ENCODE measurements at regions not wholly inside any gene's neighbourhood (a gene's known extent, or its start where the extent isn't known, plus 50 kb on each side); places are given as distances from the start of the nearest gene placed in this dataset.
A peak's percentile ranks its signal among the peaks of the same experiment; 100 is the strongest.

DNA sequence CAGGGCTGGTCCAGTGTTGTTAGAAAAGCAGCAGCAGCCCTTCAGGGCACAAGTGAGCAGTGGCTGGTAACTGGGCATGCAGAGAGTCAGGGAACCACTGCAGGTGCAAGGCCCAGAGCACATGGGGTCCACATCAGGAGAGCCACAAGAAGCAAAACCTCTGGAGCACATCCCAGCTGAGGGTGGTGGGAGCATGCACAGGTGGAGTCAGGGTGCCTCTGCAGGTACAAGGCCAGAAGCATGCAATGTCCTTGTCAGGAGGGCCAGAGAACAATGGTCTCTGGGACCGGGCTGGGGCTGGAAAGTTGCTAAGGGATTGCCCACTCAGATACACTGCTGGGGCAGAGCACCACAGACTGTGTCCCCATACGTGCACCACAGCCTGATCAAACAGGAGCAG lies 226.1 kb upstream of the UBE2E2 start:
- no peak for DNase-seq

DNA sequence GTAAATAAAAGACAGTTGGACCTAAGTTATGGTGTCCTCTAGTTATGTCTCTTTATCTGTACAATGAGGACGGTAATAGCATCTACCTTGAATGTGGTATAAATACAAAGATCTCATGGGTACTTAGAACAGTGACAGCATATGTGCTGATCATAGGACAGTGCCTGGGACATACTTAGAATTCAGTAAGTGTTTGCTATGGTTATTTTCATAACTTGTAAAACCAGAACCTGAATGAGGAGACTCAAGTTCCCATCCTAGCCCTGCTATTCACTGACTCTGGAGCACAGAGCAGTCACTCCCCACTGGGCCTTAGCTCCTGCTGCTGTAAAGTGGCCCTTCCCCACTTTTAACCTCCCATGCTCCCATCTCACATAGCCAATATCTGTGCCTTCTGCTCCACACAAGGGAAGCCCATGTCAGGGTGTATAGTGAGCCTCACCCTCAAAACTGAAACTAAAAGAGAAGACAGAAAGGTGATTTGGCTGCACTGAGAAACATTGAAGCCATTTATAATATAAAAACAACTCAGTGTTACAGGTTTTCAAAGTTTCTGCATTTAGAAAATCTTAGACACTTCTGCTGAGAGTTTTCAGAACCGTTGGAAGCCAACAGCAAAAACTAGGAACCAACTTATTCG lies 225.4 kb upstream of the UBE2E2 start:
- DNase-seq: no peak

DNA sequence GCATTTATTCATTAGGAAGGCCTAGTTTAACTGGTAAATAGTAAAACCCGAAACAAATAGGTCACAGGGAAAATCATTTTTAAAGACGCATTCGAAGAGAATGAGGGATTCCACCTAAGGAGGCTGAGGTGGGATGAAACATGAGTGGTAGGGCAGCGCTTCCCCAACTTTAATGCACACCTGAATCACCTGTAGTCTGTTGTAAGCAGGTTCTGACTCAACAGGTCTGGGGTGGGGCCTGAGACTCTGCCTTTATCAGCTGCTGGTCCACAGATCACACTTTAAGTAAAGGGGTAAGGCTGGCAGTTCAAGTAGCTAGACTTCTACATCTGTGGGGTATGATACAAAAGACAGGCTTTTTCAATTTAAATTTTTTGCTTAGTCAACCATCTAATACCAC lies 223.5 kb upstream of the UBE2E2 start:
- DNase-seq: no peak

- DNase-seq: no peak
These were observed 222.8 kb upstream of the UBE2E2 start for GRCh38 chr3:22980346-22980745.

DNA sequence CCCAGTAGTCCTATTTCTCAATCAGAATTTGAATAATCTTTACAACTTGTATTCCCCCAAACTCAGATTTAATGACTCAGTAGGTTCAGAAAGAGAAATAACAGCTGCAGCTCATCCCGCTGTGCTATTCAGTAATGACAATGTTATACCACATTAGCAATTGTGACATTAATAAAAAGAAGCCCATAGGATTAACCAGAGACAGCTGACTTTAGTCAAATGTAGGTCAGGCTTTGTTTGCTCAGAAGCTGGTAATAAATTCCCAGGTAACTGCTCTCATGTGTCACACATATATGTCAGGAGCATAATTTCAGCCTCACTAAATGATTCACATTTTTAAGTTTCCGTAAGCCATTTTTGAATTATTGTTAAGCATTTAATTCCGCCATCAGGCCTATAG lies 222.0 kb upstream of the UBE2E2 start:
- DNase-seq: no peak

DNA sequence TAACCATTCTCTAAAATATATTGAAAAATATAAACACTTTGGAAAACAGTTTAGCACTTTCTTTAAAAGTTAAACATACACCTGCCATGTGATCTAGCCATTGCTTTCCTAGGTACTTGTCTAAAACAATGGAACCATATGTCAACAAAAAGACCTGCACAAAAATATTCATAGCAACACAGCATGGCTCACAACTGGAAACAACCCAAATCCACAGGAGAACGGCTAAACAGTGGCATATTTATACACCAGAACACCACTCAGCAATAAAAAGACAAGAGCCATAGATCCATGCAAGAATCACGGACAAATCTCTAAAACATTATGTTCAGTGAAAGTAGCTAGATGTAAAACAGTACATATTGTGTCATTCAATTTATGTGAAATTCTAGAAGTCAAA lies 221.3 kb upstream of the UBE2E2 start:
- DNase-seq: peak; percentile 37

DNA sequence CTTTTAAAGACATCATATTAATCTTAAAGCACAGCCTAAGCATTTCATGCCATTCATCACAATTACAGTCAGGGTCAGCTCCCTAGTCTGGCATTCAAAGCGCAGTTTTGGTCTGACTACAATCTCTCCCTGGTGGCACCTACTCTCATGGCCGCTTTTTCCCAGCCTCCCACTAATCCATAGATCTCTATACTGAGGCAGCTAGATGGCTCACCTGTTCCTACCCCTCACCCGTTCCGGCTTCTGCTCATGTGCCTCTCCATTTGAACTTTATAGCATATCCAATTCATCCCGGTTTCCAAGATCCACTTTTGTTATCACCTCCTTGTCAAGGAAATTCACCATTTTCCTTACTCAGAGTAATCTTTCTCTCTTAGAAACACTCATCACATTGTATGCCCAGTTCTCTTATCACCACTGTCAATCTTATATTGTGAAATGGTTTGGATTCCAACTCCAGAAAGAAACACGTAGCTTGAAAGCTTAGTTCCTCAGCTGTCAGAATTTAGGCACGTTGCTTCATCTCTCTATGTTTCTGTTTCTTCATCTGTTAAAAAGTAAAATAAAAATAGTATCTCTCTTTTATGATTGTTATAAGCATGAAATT lies 220.0 kb upstream of the UBE2E2 start:
- no peak for DNase-seq

- no peak for DNase-seq
These were observed 216.2 kb upstream of the UBE2E2 start for GRCh38 chr3:22986958-22987357.

- DNase-seq: peak; percentile 89
These were observed 214.6 kb upstream of the UBE2E2 start for GRCh38 chr3:22988566-22988965.

- DNase-seq: no peak
These were observed 213.4 kb upstream of the UBE2E2 start for GRCh38 chr3:22989716-22990115.

DNA sequence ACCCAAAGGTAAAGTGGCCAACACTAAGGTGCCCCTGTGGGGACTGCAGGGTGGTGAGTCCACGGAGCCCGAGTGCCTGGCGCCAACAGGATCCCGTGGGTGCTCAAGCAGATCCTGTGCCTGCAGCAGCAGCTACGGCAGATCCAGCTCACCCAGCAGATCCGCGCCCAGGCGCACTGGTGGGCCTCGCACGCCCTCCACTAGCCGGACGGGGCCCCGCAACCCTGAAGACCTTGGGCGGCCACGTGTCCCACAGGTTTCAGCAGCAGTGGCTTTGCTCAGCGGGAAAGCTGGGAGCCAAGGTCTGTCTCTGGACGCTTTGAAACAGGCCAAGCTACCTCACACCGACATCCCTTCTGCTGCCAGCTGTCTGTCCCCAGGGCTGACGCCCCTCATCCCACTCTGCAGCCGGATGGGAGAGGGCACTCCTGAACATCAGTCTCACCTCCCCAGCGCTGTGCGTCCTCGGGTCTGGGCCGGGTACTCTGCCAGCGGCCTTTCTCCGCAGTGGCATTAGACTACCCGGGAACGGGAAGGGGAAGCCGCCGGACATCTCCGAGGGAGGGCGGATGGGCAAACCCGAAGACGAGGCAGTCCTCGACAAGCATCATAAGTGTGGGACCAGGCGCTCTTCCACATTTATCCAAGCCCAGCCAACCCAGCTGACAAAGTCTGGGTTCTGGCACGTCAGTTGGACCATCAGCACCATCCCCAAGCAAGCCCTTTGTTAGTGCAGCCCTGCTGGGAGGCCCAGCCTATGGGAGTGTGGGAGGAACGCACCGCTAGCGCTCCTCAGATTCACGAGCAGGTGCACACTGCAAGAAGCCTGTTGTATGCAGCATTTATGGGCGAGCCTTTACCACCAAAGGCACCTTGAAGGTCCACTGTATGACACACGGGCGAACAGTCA lies 212.6 kb upstream of the UBE2E2 start:
- DNase-seq: no peak

DNA sequence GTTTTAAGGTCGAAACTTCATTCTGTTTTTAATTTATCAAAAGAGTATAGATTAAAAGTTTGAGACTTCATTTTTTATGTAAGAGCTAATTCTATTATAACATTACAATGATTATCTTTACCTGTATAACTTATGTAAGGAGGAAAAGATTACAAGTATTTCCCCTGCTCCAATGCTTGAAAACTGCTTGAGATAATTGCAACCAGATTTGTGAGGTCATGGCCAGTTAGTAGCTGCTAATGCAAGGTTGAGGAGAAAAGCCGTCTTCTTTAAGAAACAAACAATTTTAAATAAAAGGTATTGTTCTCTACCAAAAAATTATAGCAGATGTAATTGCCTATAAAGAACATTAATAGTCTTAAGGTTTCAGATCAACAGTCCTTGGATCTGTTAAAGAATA lies 208.3 kb upstream of the UBE2E2 start:
- DNase-seq: no peak

DNA sequence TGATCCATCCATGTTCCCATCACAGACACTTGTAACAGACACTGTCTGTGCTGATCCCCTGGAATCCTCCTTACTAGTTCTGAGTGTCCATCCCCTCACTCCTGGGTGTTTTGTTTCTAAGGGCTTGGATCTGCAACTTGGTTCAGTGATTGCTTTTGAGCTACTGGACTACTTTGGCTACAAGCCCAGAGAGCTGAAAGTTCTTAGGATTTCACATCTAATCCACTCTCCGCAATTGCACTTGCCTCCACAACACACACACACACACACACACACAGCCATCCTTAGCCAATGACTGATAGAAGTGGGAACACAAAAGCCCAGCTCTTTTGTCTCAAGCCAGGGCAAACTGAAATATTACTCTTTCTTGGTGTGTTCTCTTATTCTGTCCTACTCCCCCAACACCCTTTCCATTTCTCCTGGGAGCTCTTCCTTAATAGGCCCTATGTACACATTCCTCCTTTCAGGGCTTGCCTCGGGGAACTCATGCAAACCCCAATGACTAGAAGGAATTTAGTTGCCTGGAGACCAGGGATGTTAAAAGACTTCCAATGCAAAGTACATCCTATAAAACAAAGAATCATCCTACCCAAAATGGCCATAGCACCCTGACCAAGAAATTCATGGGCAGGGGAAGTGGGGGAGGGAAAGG lies 206.1 kb upstream of the UBE2E2 start:
- DNase-seq: no peak

GRCh38 chr3:23000371-23000770 lies 202.8 kb upstream of the UBE2E2 start:
- DNase-seq: no peak

DNA sequence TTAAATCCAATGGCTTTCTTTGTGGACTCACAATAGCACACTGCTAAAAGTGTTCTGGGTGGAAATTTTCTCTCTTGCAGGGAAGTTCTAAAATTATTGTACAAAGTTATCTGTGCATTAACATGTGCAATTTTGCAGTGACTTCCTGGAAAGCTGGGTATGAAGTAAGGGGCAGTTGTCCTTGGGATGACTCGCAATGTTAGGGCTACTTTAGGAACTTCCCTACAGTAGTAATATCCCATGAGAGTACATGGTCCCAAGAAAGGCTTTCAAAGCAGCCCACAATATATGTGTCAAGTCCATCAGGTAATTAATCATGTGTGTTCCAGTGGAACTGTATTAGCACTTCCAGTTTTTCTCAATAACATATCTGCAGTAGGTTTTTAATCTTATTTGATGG lies 201.0 kb upstream of the UBE2E2 start:
- DNase-seq: no peak

DNA sequence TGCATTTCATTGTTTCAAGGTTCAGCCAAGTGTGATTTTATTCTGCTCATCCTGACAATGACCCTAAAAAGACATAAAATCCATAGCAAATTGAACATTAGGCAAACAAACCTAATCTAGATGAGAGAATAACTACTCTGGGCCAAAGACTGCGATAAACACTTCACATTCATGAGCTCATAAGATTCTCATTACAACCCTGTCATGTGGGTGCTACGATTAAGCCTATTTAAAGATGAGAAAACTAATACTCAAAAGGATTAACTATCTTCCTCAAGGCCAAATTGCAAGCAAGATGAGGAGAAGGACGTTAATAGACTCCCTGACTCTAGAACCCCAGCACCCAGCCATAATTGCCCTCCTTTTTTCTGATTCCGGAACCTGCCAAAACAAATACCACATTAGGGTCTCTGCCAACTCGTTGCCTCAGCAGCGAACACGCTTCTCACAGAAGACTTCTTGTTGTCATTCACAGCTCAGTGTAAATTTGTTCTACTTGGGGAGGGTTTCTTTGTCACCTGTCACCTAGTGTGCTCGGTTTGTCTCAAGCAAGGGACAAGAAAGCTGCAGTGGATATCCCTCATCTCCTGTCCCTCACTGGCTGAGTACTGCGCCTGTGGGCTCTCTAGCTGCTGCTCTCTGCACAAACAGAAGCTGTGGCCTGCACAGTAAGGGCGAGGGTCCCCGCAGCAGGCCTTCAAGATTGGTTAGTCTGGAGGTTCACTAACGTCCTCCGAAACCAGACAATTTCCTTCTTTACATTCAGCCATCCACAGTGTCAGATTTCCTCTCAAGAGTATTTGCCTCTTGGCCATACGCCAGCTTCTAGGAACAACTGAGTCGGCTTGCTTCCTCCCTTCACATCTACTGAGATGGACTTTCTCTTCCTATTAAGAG lies 200.0 kb upstream of the UBE2E2 start:
- DNase-seq: peak; percentile 99

- DNase-seq: no peak
These were observed 199.4 kb upstream of the UBE2E2 start for GRCh38 chr3:23003733-23004046.

DNA sequence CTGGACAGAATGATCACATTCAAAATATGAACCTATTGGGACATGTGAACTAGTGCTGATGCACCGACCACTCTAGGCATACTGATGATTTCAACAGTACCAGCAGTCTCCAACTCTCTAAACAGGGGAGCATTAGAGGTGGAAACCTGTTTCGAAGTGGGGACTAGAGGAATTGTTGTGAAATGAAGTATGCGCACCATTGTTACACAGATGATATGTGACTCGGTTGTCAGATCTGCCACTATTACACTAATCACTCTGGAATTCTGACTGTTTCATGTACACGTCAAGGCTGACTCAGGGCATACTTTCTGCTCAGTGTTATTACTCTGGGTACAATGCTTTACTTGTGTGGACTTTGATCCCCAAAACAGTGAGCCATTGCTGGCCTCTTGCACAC lies 198.2 kb upstream of the UBE2E2 start:
- no peak for DNase-seq

GRCh38 chr3:23017801-23018200 lies 185.3 kb upstream of the UBE2E2 start:
- no peak for DNase-seq

DNA sequence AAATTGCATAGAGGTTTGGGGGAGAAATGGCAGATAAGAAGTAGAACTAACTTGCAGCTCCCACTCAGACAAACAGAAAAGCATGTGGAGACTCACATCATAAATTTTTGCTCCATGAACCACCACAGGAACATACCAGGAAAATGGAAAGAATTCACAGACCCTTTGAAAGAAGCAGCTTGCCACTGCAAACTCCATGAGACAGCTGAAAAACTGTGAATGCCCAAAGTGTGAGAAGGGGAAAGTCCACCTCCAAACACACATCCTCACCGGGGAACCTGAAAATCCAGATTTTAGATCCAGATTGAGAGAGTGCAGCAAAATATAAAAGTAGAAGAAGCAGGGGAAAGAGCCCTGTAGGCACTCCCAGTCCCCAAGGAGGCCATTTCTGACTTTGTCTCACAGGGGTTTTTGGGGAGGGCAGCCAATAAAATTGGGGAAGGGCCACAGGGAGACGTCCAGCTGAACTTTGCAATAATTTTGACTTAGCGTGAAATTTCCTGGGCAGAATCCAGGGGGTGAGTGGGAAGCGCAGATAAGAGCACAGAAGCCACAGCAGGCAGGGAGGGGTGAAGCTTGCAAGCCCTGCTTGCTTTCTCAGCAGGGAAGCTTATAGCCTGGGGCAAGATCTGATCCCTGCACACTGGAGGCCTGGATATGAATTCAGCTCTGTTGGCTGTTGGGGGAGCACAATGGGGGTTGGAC lies 183.4 kb upstream of the UBE2E2 start:
- DNase-seq: no peak

DNA sequence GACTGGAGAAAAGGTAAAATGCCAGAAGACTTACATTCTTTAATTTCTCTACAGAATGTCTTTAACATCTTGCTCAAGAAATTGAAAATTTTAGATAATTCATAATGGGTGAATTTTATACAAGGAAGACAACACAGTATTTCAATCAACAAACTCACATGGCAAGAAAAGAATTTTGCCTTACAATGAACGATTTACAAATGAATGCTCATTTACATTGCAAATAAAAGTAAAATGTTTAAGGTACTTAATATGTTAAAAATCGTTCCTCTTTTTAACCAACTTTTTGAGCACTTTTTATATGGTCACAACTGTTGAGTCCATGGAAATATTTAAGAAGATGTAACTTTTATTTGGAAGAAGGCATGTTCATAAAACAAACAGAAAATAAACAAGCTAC lies 174.8 kb upstream of the UBE2E2 start:
- DNase-seq: no peak

- no peak for DNase-seq
These were observed 174.1 kb upstream of the UBE2E2 start for GRCh38 chr3:23029001-23029400.
